DOHH2 (cell line): ENCODE measurements at regions not wholly inside any gene's neighbourhood (a gene's known extent, or its start where the extent isn't known, plus 50 kb on each side); places are given as distances from the start of the nearest gene placed in this dataset.

Experiments used
- H3F3A ChIP-seq: fragments of 200-600 bp; sonication (generic), shearing (Covaris generic); 2 replicates; pipeline ENCODE4 v1.6.0; 2016; ENCODE audit warnings: antibody characterized with exemption, mild to moderate bottlenecking; ENCODE audit not compliant: control insufficient read depth, insufficient read depth
- H3K27ac ChIP-seq: fragments of 200-600 bp; sonication (generic); 2 replicates; pipeline ENCODE4 v1.5.1; 2014; ENCODE audit warnings: low read depth, mild to moderate bottlenecking, low read length, moderate library complexity
- H3K27me3 ChIP-seq: fragments of 200-600 bp; sonication (generic); 2 replicates; pipeline ENCODE4 v1.6.1; 2014; ENCODE audit warnings: mild to moderate bottlenecking, low read length, mixed read lengths; ENCODE audit not compliant: control insufficient read depth
- H3K36me3 ChIP-seq: fragments of 200-600 bp; sonication (generic); 2 replicates; pipeline ENCODE4 v1.6.1; 2014; ENCODE audit warnings: mild to moderate bottlenecking, low read length, moderate library complexity, mixed read lengths; ENCODE audit not compliant: control insufficient read depth
- H3K4me1 ChIP-seq: fragments of 200-600 bp; sonication (generic); 2 replicates; pipeline ENCODE4 v1.6.1; 2014; ENCODE audit warnings: mild to moderate bottlenecking, low read length, mixed read lengths; ENCODE audit not compliant: control insufficient read depth
- H3K4me2 ChIP-seq: fragments of 200-600 bp; sonication (generic); 2 replicates; pipeline ENCODE4 v1.6.0; 2014; ENCODE audit warnings: mild to moderate bottlenecking, low read length, moderate library complexity
- H3K4me3 ChIP-seq: fragments of 200-600 bp; sonication (generic); 2 replicates; pipeline ENCODE4 v1.5.1; 2014; ENCODE audit warnings: mild to moderate bottlenecking, low read length, mixed read lengths
- H3K79me2 ChIP-seq: fragments of 200-600 bp; sonication (generic); 2 replicates; pipeline ENCODE4 v1.6.1; 2014; ENCODE audit warnings: mild to moderate bottlenecking, low read length, mixed read lengths; ENCODE audit not compliant: control insufficient read depth
- H3K9me2 ChIP-seq: fragments of 200-600 bp; sonication (generic); replicated peaks from 2 replicates; pipeline ENCODE4 v1.6.1; 2014; ENCODE audit warnings: mild to moderate bottlenecking, low read length, mixed read lengths; ENCODE audit not compliant: control insufficient read depth
- H3K9me3 ChIP-seq: fragments of 200-600 bp; sonication (generic); 2 replicates; pipeline ENCODE4 v1.6.1; 2014; ENCODE audit warnings: antibody characterized with exemption, low read length, mixed read lengths; ENCODE audit not compliant: control insufficient read depth, insufficient read depth
- H4K20me1 ChIP-seq: fragments of 200-600 bp; sonication (generic); 2 replicates; pipeline ENCODE4 v1.6.0; 2014; ENCODE audit warnings: low read depth, mild to moderate bottlenecking, antibody characterized with exemption, low read length, moderate library complexity; ENCODE audit not compliant: control insufficient read depth, insufficient read depth
- EZH2phosphoT487 ChIP-seq: fragments of 200-600 bp; sonication (generic); IDR thresholded peaks from 2 replicates; pipeline ENCODE4 v1.6.1; 2017; ENCODE audit warnings: borderline replicate concordance, mild to moderate bottlenecking, antibody characterized with exemption, low read length, moderate library complexity, mixed read lengths
- TF ChIP-seq, protein P1 (sequence below): fragments of 200-600 bp; sonication (generic); IDR thresholded peaks from one replicate; pipeline ENCODE4 v1.5.1; 2014; ENCODE audit warnings: antibody characterized with exemption, mild to moderate bottlenecking, low read depth, low read length; ENCODE audit not compliant: poor library complexity, severe bottlenecking

DNA sequence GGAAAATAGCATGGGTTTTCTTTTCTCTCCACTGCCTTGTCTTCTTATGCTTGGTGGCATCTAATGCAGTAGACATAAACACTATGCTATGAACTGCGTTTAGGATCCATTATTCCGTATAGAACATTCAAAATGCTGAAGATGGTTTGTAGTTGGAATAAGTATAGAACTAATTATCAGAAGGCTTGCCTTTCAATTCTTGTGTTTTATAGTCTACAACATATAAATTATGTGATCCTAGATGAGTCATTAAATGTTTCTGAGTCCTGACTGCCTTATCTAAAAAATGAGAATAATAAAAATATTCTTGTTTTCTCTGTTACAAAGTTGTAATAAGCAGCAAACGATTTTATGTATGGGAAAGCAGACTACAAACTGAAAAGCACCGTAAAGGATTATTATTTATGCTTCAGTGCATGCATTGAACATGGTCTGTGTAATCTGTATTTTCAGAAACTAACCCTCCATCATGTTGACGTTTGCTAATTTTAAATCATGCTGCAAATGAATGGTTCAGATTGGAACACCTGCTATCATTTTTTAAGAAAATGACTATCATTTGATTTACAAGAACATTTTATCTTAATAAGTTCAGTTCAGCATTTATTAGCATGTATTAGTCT is 335.9 kb upstream of the AADAT start:
- Histone ChIP-seq H3K27ac (no peak overlapping the region), H3K9me2 (no peaks in the 10 kb centered on the region), H3K36me3 (no peaks in the 10 kb centered on the region), H3K4me3 (no peak overlapping the region), H3K4me2 (no peak overlapping the region), H3K4me1 (no peaks in the 10 kb centered on the region), H4K20me1 (no peaks in the 10 kb centered on the region), H3F3A (no peaks in the 10 kb centered on the region), H3K9me3 (no peaks in the 10 kb centered on the region), H3K79me2 (no peaks in the 10 kb centered on the region), H3K27me3 (no peaks in the 10 kb centered on the region)
- TF ChIP-seq EZH2phosphoT487 = no peak
- TF ChIP-seq, protein P1, sequence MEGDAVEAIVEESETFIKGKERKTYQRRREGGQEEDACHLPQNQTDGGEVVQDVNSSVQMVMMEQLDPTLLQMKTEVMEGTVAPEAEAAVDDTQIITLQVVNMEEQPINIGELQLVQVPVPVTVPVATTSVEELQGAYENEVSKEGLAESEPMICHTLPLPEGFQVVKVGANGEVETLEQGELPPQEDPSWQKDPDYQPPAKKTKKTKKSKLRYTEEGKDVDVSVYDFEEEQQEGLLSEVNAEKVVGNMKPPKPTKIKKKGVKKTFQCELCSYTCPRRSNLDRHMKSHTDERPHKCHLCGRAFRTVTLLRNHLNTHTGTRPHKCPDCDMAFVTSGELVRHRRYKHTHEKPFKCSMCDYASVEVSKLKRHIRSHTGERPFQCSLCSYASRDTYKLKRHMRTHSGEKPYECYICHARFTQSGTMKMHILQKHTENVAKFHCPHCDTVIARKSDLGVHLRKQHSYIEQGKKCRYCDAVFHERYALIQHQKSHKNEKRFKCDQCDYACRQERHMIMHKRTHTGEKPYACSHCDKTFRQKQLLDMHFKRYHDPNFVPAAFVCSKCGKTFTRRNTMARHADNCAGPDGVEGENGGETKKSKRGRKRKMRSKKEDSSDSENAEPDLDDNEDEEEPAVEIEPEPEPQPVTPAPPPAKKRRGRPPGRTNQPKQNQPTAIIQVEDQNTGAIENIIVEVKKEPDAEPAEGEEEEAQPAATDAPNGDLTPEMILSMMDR = no peak

- no peak overlapping the region for H3K27ac ChIP-seq
- no peak overlapping the region for H3K4me3 ChIP-seq
- TF ChIP-seq, protein P1 = no peak
- no peak for TF ChIP-seq EZH2phosphoT487
- H4K20me1 ChIP-seq = no peaks in the 10 kb centered on the region
- H3K79me2 ChIP-seq = no peaks in the 10 kb centered on the region
- H3K36me3 ChIP-seq = no peaks in the 10 kb centered on the region
- no peaks in the 10 kb centered on the region for H3K9me2 ChIP-seq
- H3K4me2 ChIP-seq = no peak overlapping the region
- H3F3A ChIP-seq = no peaks in the 10 kb centered on the region
- no peaks in the 10 kb centered on the region for H3K27me3 ChIP-seq
- no peaks in the 10 kb centered on the region for H3K4me1 ChIP-seq
- no peaks in the 10 kb centered on the region for H3K9me3 ChIP-seq
Measured at GRCh38 chr4:170425040-170425439, 335.3 kb upstream of the AADAT start.

- H3K4me1 ChIP-seq = no peaks in the 10 kb centered on the region
- H3K4me2 ChIP-seq = no peak overlapping the region
- H3K79me2 ChIP-seq = no peaks in the 10 kb centered on the region
- H3K27me3 ChIP-seq = no peaks in the 10 kb centered on the region
- H3K4me3 ChIP-seq = no peak overlapping the region
- no peaks in the 10 kb centered on the region for H3K36me3 ChIP-seq
- no peaks in the 10 kb centered on the region for H3K9me2 ChIP-seq
- no peaks in the 10 kb centered on the region for H4K20me1 ChIP-seq
- H3K9me3 ChIP-seq = no peaks in the 10 kb centered on the region
- H3F3A ChIP-seq = no peaks in the 10 kb centered on the region
- no peak overlapping the region for H3K27ac ChIP-seq
- TF ChIP-seq, protein P1 = no peak
- no peak for TF ChIP-seq EZH2phosphoT487
Measured at GRCh38 chr4:170423137-170423536, 333.4 kb upstream of the AADAT start.
